Esophagus squamous epithelium (tissue), 5 donors: ENCODE measurements at regions not wholly inside any gene's neighbourhood (a gene's known extent, or its start where the extent isn't known, plus 50 kb on each side); places are given as distances from the start of the nearest gene placed in this dataset.

Source experiments
- DNase-seq: peaks from one replicate; lab custom pipeline; 2025; lab: John Stamatoyannopoulos, UW
- H3K27ac ChIP-seq, 4 donors: fragments of 200-600 bp; sonication (generic); one replicate each; pipeline ENCODE4 v1.5.1; 2016 to 2019; ENCODE audit warnings: mild to moderate bottlenecking in 1 of 4
- H3K27me3 ChIP-seq, 4 donors: fragments of 200-600 bp; sonication (generic); 1 replicate in 3 of 4; 2 replicates in 1 of 4; pipeline versions ENCODE4 v1.5.1 to v1.6.0; 2017 to 2021; ENCODE audit warnings: antibody characterized with exemption in 1 of 4
- H3K36me3 ChIP-seq, 3 donors: fragments of 200-600 bp; sonication (generic); one replicate each; pipeline ENCODE4 v1.5.1; 2016 to 2019
- H3K4me1 ChIP-seq, 3 donors: fragments of 200-600 bp; sonication (generic); one replicate each; pipeline ENCODE4 v1.5.1; 2017 to 2019
- H3K4me3 ChIP-seq, 4 donors: fragments of 200-600 bp; sonication (generic); 1 replicate in 3 of 4; 2 replicates in 1 of 4; pipeline ENCODE4 v1.5.1; 2016 to 2019; ENCODE audit warnings: mild to moderate bottlenecking in 2 of 4, moderate library complexity in 1 of 4
- H3K9me3 ChIP-seq, 3 donors: fragments of 200-600 bp; sonication (generic); one replicate each; pipeline ENCODE4 v1.5.1; 2016 to 2019
- CTCF ChIP-seq, 6 experiments: fragments of 450-650 bp in 4 of 6; fragments of 200-600 bp in 2 of 6; sonication (generic) in 2 of 6; IDR thresholded peaks; one replicate each; pipeline ENCODE4 v1.5.1; 2016 to 2019; ENCODE audit warnings: antibody characterized with exemption in 6 of 6, mild to moderate bottlenecking in 4 of 6, moderate library complexity in 4 of 6
- POLR2A ChIP-seq, 4 donors: fragments of 450-650 bp; IDR thresholded peaks; one replicate each; pipeline ENCODE4 v1.6.1; 2017; ENCODE audit warnings: antibody characterized with exemption in 4 of 4, mild to moderate bottlenecking in 4 of 4, moderate library complexity in 3 of 4
- WGBS, 2 donors: methylation state at CpG; one replicate each; pipeline ENCODE4 v1.1.5; 2018; 5-methylcytosine and 5-hydroxymethylcytosine counted together
- intact Hi-C: fragments of 100-400 bp; cut with DNase I; formaldehyde crosslinking; loops from one replicate; pipeline ENCODE4 v1.15.0; 2022
- donor health status: DM: yes; HTN: yes; CAD: no.

GRCh38 chr5:42923710-42924109 lies 112.0 kb upstream of the SELENOP start:
- no peak overlapping the region for H3K4me3 ChIP-seq
- TF ChIP-seq POLR2A (IDR thresholded peaks at IDR 0.05): no peak
- TF ChIP-seq CTCF (IDR thresholded peaks at IDR 0.05): no peak

GRCh38 chr5:42919600-42919999 lies 107.9 kb upstream of the SELENOP start:
- Histone ChIP-seq H3K4me1 (no peaks in the 10 kb centered on the region), H3K27me3 (peaks cover 0 to 12% (median 0%) of the 10 kb centered on the region in 4 donors), H3K4me3 (no peak overlapping the region), H3K36me3 (no peaks in the 10 kb centered on the region), H3K9me3 (no peaks in the 10 kb centered on the region), H3K27ac (no peak overlapping the region)
- intact Hi-C loops: loop anchor here (10.0 kb wide), 1 partner anchor 125 kb away; the partner anchor contains the start of gene ANXA2R
- no peak for DNase-seq
- WGBS, 2 donors: 61 to 62% methylated on average over 3 of the region's 3 CpGs
- no peak for TF ChIP-seq CTCF (IDR thresholded peaks at IDR 0.05)
- no peak for TF ChIP-seq POLR2A (IDR thresholded peaks at IDR 0.05)

More at GRCh38 chr5:42923710-42924109, 112.0 kb upstream of the SELENOP start:
- 77 to 96% methylated on average over 4 to 7 of the region's 14 CpGs for WGBS, 2 donors
- Histone ChIP-seq H3K9me3 (no peaks in the 10 kb centered on the region), H3K27me3 (peaks cover 0 to 34% (median 0%) of the 10 kb centered on the region in 4 donors), H3K4me1 (no peaks in the 10 kb centered on the region), H3K36me3 (no peaks in the 10 kb centered on the region), H3K27ac (no peak overlapping the region)
- intact Hi-C loops: no loop called here
- no peak for DNase-seq

- intact Hi-C loops: loop anchor here (10.0 kb wide), 1 partner anchor 129 kb away; the partner anchor contains the start of gene ANXA2R
- Histone ChIP-seq H3K4me1 (no peaks in the 10 kb centered on the region), H3K27me3 (no peaks in the 10 kb centered on the region), H3K4me3 (no peak overlapping the region), H3K9me3 (no peaks in the 10 kb centered on the region), H3K27ac (no peak overlapping the region), H3K36me3 (no peaks in the 10 kb centered on the region)
- no peak for DNase-seq
- 75 to 80% methylated on average over 10 to 11 of the region's 23 CpGs for WGBS, 2 donors
- TF ChIP-seq POLR2A (IDR thresholded peaks at IDR 0.05): no peak
- no peak for TF ChIP-seq CTCF (IDR thresholded peaks at IDR 0.05)
Observed at GRCh38 chr5:42915306-42915866, 103.7 kb upstream of the SELENOP start.

GRCh38 chr5:42912184-42912798 lies 100.6 kb upstream of the SELENOP start:
- Histone ChIP-seq H3K27me3 (peaks cover 0 to 13% (median 0%) of the 10 kb centered on the region in 4 donors), H3K27ac (no peak overlapping the region), H3K4me3 (no peak overlapping the region), H3K36me3 (no peaks in the 10 kb centered on the region), H3K4me1 (peaks cover 0 to 12% (median 4%) of the 10 kb centered on the region in 3 donors), H3K9me3 (no peaks in the 10 kb centered on the region)
- 57 to 65% methylated on average over 8 of the region's 8 CpGs for WGBS, 2 donors
- no peak for DNase-seq
- TF ChIP-seq CTCF (IDR thresholded peaks at IDR 0.05) (peak in 3 of 6 experiments; percentile 14 to 59 (median 45)), POLR2A (IDR thresholded peaks at IDR 0.05) (no peak)
- intact Hi-C loops: loop anchor here (10.0 kb wide), 1 partner anchor 133 kb away; the partner anchor contains the start of gene ANXA2R
